ENCODE measurements at regions not wholly inside any gene's neighbourhood (a gene's known extent, or its start where the extent isn't known, plus 50 kb on each side); places are given as distances from the start of the nearest gene placed in this dataset.

GRCh38 chr2:5111581-5111980 lies 580.6 kb upstream of the SOX11 start:
- DNase-seq, result no peak

GRCh38 chr2:5119046-5119445 lies 573.1 kb upstream of the SOX11 start:
- DNase-seq, result no peak

- no peak for DNase-seq
Observed at GRCh38 chr2:5121121-5121520, 571.1 kb upstream of the SOX11 start.

GRCh38 chr2:5121642-5122041 lies 570.5 kb upstream of the SOX11 start:
- no peak for DNase-seq

GRCh38 chr2:5123582-5124196 lies 568.5 kb upstream of the SOX11 start:
- no peak for DNase-seq

GRCh38 chr2:5125017-5125730 lies 567.0 kb upstream of the SOX11 start:
- no peak for DNase-seq

GRCh38 chr2:5132281-5132680 lies 559.9 kb upstream of the SOX11 start:
- DNase-seq, result no peak

- DNase-seq, result no peak
Observed at GRCh38 chr2:5140347-5140746, 551.8 kb upstream of the SOX11 start.

- no peak for DNase-seq
Observed at GRCh38 chr2:5144159-5144558, 548.0 kb upstream of the SOX11 start.

GRCh38 chr2:5145053-5145452 lies 547.1 kb upstream of the SOX11 start:
- DNase-seq, result no peak

GRCh38 chr2:5145801-5146200 lies 546.4 kb upstream of the SOX11 start:
- DNase-seq, result no peak

- DNase-seq, result no peak
Observed at GRCh38 chr2:5148392-5149085, 543.6 kb upstream of the SOX11 start.

GRCh38 chr2:5150871-5151270 lies 541.3 kb upstream of the SOX11 start:
- DNase-seq, result no peak

GRCh38 chr2:5164776-5165525 lies 527.2 kb upstream of the SOX11 start:
- no peak for DNase-seq

- DNase-seq, result no peak
Observed at GRCh38 chr2:5172923-5173322, 519.3 kb upstream of the SOX11 start.

GRCh38 chr2:5173876-5174535 lies 518.2 kb upstream of the SOX11 start:
- no peak for DNase-seq

GRCh38 chr2:5175231-5175630 lies 517.0 kb upstream of the SOX11 start:
- DNase-seq, result no peak

GRCh38 chr2:5176764-5177163 lies 515.4 kb upstream of the SOX11 start:
- no peak for DNase-seq

- DNase-seq, result no peak
Observed at GRCh38 chr2:5183031-5183430, 509.2 kb upstream of the SOX11 start.

- no peak for DNase-seq
Observed at GRCh38 chr2:5187283-5187682, 504.9 kb upstream of the SOX11 start.

GRCh38 chr2:5188636-5189035 lies 503.5 kb upstream of the SOX11 start:
- DNase-seq, result no peak

GRCh38 chr2:5190023-5190422 lies 502.2 kb upstream of the SOX11 start:
- no peak for DNase-seq

- DNase-seq, result no peak
Observed at GRCh38 chr2:5195636-5196035, 496.5 kb upstream of the SOX11 start.

Data from hematopoietic multipotent progenitor cell treated with erythropoietin and hydrocortisone succinate and interleukin-3 and kit ligand, for 4 days (in vitro differentiated cells).